ENCODE measurements at regions not wholly inside any gene's neighbourhood (a gene's known extent, or its start where the extent isn't known, plus 50 kb on each side); places are given as distances from the start of the nearest gene placed in this dataset.

DNA sequence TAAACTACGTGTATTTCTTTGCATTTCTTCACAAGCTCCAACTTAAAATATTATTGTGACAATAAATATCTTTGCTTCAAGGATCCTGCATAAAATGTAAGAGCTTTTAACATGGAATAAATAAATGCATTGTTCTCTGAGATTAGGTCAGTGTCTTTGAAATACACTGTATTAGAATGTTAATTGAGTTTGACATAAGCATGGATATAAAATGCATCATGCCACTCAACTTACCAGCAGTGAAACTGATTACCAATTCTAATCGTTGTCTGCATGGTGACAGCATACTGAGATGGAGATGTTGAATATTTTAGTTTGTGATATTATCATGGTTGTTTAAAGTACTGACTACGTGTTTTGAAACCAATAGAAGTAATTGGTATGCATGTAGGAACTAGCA is 555.3 kb upstream of the ZNF608 start:
- no CpG with 5 or more reads among the region's 3 CpGs for WGBS (ENCODE audit: insufficient coverage)
- H3K36me3 Mint-ChIP-seq: no peaks in the 10 kb centered on the region
- Histone ChIP-seq H3K36me3 (ENCODE audit: control insufficient read depth in 2 of 2, extremely low read depth in 1 of 2, insufficient read depth in 1 of 2, low read length in 1 of 2) (no peaks in the 10 kb centered on the region), H3K4me1 (ENCODE audit: control insufficient read depth in 1 of 2, extremely low read depth in 1 of 2, insufficient read depth in 2 of 2, low read length in 2 of 2) (no peaks in the 10 kb centered on the region), H3K27ac (ENCODE audit: low read length) (no peak overlapping the region), H3K27me3 (replicated peaks in 1 of 2; ENCODE audit: control insufficient read depth in 2 of 2, extremely low read depth in 1 of 2, insufficient read depth in 2 of 2, low read length in 1 of 2) (no peaks in the 10 kb centered on the region), H3K9me3 (no peaks in the 10 kb centered on the region), H3K4me3 (ENCODE audit: control insufficient read depth in 1 of 2, extremely low read depth in 1 of 2, low read length in 1 of 2) (no peak overlapping the region)
- H3K4me3 Mint-ChIP-seq: no peak overlapping the region
- ChIA-PET POLR2A (no interaction called here), CTCF (no interaction called here)
- no peaks in the 10 kb centered on the region for H3K27me3 Mint-ChIP-seq
- no peak for ATAC-seq (replicated peaks in 1 of 4)
- H3K9me3 Mint-ChIP-seq: peaks cover 3 to 11% (median 6%) of the 10 kb centered on the region in 3 donors
- H3K27ac Mint-ChIP-seq: no peak overlapping the region
- H3K4me1 Mint-ChIP-seq: no peaks in the 10 kb centered on the region
- no peak for DNase-seq

DNA sequence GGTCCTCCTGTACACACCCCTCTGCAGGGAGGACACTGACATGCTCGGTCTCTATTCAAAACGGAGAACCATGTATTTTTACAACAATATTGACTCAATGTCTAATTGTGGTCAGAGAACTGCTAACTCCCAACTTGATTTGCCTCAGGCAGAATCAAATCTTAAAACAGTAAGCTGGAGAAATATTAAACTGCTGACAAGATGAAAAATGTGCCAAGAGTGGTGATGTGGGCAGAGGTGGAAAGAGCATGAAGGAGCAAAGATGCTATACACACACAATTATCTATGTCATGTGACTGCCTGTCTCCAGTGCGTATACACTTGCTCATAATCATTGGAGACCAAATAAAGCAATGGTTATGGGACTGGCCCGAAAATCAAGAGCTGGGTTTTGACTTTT is 556.1 kb upstream of the ZNF608 start:
- Mint-ChIP-seq H3K4me1 (no peaks in the 10 kb centered on the region), H3K4me3 (no peak overlapping the region), H3K36me3 (no peaks in the 10 kb centered on the region), H3K9me3 (peaks cover 6 to 14% (median 6%) of the 10 kb centered on the region in 3 donors), H3K27ac (no peak overlapping the region), H3K27me3 (no peaks in the 10 kb centered on the region)
- POLR2A ChIA-PET: no interaction called here
- WGBS (ENCODE audit: insufficient coverage): no CpG with 5 or more reads among the region's 4 CpGs
- H3K9me3 ChIP-seq: no peaks in the 10 kb centered on the region
- no peaks in the 10 kb centered on the region for H3K4me1 ChIP-seq (ENCODE audit: control insufficient read depth in 1 of 2, extremely low read depth in 1 of 2, insufficient read depth in 2 of 2, low read length in 2 of 2)
- DNase-seq (no peak), ATAC-seq (replicated peaks in 1 of 4) (no peak)
- no peaks in the 10 kb centered on the region for H3K27me3 ChIP-seq (replicated peaks in 1 of 2; ENCODE audit: control insufficient read depth in 2 of 2, extremely low read depth in 1 of 2, insufficient read depth in 2 of 2, low read length in 1 of 2)
- no peak overlapping the region for H3K27ac ChIP-seq (ENCODE audit: low read length)
- no peak overlapping the region for H3K4me3 ChIP-seq (ENCODE audit: control insufficient read depth in 1 of 2, extremely low read depth in 1 of 2, low read length in 1 of 2)
- H3K36me3 ChIP-seq (ENCODE audit: control insufficient read depth in 2 of 2, extremely low read depth in 1 of 2, insufficient read depth in 1 of 2, low read length in 1 of 2): no peaks in the 10 kb centered on the region
- CTCF ChIA-PET: no interaction called here

DNA sequence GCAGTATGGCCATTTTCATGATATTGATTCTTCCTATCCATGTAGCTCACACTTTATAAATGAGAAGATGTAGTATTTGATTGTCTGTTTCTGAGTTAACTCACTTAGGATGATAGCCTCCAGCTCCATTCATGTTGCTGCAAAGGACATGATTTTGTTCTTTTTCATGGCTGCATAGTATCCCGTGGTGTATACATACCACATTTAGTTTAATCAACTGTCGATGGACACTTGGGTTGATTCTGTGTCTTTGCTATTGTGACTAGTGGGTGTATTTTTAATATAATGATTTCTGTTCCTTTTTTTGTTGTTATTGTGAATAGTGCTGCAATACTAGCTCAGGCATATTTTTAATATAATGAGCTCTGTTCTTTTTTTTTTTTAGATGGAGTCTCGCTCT is 560.3 kb upstream of the ZNF608 start:
- H3K4me3 ChIP-seq (ENCODE audit: control insufficient read depth in 1 of 2, extremely low read depth in 1 of 2, low read length in 1 of 2): no peak overlapping the region
- H3K36me3 ChIP-seq (ENCODE audit: control insufficient read depth in 2 of 2, extremely low read depth in 1 of 2, insufficient read depth in 1 of 2, low read length in 1 of 2): no peaks in the 10 kb centered on the region
- CTCF ChIA-PET: no interaction called here
- H3K4me1 ChIP-seq (ENCODE audit: control insufficient read depth in 1 of 2, extremely low read depth in 1 of 2, insufficient read depth in 2 of 2, low read length in 2 of 2): no peaks in the 10 kb centered on the region
- no CpG with 5 or more reads among the region's 3 CpGs for WGBS (ENCODE audit: insufficient coverage)
- no peak for ATAC-seq (replicated peaks in 1 of 4)
- Mint-ChIP-seq H3K4me3 (no peak overlapping the region), H3K9me3 (peaks cover 6 to 29% (median 16%) of the 10 kb centered on the region in 3 donors), H3K27me3 (no peaks in the 10 kb centered on the region), H3K27ac (no peak overlapping the region), H3K36me3 (no peaks in the 10 kb centered on the region), H3K4me1 (no peaks in the 10 kb centered on the region)
- no peaks in the 10 kb centered on the region for H3K27me3 ChIP-seq (replicated peaks in 1 of 2; ENCODE audit: control insufficient read depth in 2 of 2, extremely low read depth in 1 of 2, insufficient read depth in 2 of 2, low read length in 1 of 2)
- no peak for DNase-seq
- no peaks in the 10 kb centered on the region for H3K9me3 ChIP-seq
- H3K27ac ChIP-seq (ENCODE audit: low read length): no peak overlapping the region
- POLR2A ChIA-PET: no interaction called here

DNA sequence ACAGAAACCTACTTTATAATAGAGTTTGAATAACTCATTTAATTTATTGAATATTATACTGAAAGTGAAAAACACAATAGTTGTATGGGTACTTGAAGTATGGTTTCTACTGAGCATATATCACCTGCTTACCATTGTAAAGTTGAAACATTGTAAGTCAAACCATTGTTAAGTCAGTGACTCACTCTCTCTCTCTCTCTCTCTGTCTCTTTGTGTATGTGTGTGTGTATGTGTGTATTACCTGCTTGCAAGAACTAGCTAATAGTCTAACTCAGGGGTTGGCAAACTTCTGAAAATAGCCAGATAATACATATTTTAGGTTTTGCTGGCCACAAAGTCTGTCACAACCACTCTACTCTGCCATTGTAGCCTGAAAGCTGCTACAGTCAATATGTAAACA is 564.3 kb upstream of the ZNF608 start:
- Histone ChIP-seq H3K27me3 (replicated peaks in 1 of 2; ENCODE audit: control insufficient read depth in 2 of 2, extremely low read depth in 1 of 2, insufficient read depth in 2 of 2, low read length in 1 of 2) (no peaks in the 10 kb centered on the region), H3K4me3 (ENCODE audit: control insufficient read depth in 1 of 2, extremely low read depth in 1 of 2, low read length in 1 of 2) (no peak overlapping the region), H3K36me3 (ENCODE audit: control insufficient read depth in 2 of 2, extremely low read depth in 1 of 2, insufficient read depth in 1 of 2, low read length in 1 of 2) (no peaks in the 10 kb centered on the region), H3K9me3 (no peaks in the 10 kb centered on the region), H3K27ac (ENCODE audit: low read length) (no peak overlapping the region), H3K4me1 (ENCODE audit: control insufficient read depth in 1 of 2, extremely low read depth in 1 of 2, insufficient read depth in 2 of 2, low read length in 2 of 2) (no peaks in the 10 kb centered on the region)
- no peaks in the 10 kb centered on the region for H3K27me3 Mint-ChIP-seq
- CTCF ChIA-PET: no interaction called here
- DNase-seq (no peak), ATAC-seq (replicated peaks in 1 of 4) (no peak)
- POLR2A ChIA-PET: no interaction called here
- H3K4me3 Mint-ChIP-seq: no peak overlapping the region
- H3K36me3 Mint-ChIP-seq: no peaks in the 10 kb centered on the region
- H3K4me1 Mint-ChIP-seq: no peaks in the 10 kb centered on the region
- H3K27ac Mint-ChIP-seq: no peak overlapping the region
- H3K9me3 Mint-ChIP-seq: peaks cover 11 to 40% (median 36%) of the 10 kb centered on the region in 3 donors

DNA sequence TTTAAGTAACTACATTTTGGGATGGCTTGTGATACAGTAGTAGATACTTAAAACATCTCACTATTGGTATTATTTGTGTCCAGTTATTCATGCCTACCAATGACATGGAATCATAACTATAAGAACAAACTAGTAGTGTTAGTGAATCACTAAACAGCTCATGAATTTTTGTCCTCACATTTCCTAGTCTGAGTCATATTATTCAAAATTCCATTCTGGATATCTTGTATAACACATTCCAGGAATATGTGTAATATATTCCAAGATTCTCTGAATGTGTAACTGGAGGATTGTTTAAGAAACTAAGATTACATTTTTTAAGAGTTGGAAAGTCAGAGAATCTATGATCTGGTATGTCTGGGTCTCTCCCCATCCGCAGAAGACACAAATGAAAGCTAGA is 565.3 kb upstream of the ZNF608 start:
- Histone ChIP-seq H3K27ac (ENCODE audit: low read length) (no peak overlapping the region), H3K36me3 (ENCODE audit: control insufficient read depth in 2 of 2, extremely low read depth in 1 of 2, insufficient read depth in 1 of 2, low read length in 1 of 2) (no peaks in the 10 kb centered on the region), H3K9me3 (no peaks in the 10 kb centered on the region), H3K4me1 (ENCODE audit: control insufficient read depth in 1 of 2, extremely low read depth in 1 of 2, insufficient read depth in 2 of 2, low read length in 2 of 2) (no peaks in the 10 kb centered on the region), H3K4me3 (ENCODE audit: control insufficient read depth in 1 of 2, extremely low read depth in 1 of 2, low read length in 1 of 2) (no peak overlapping the region), H3K27me3 (replicated peaks in 1 of 2; ENCODE audit: control insufficient read depth in 2 of 2, extremely low read depth in 1 of 2, insufficient read depth in 2 of 2, low read length in 1 of 2) (no peaks in the 10 kb centered on the region)
- POLR2A ChIA-PET: no interaction called here
- DNase-seq (no peak), ATAC-seq (replicated peaks in 1 of 4) (no peak)
- no peaks in the 10 kb centered on the region for H3K4me1 Mint-ChIP-seq
- H3K9me3 Mint-ChIP-seq: peaks cover 8 to 37% (median 31%) of the 10 kb centered on the region in 3 donors
- no CpG with 5 or more reads among the region's 1 CpG for WGBS (ENCODE audit: insufficient coverage)
- H3K4me3 Mint-ChIP-seq: no peak overlapping the region
- H3K27me3 Mint-ChIP-seq: no peaks in the 10 kb centered on the region
- CTCF ChIA-PET: no interaction called here
- no peaks in the 10 kb centered on the region for H3K36me3 Mint-ChIP-seq
- H3K27ac Mint-ChIP-seq: no peak overlapping the region

DNA sequence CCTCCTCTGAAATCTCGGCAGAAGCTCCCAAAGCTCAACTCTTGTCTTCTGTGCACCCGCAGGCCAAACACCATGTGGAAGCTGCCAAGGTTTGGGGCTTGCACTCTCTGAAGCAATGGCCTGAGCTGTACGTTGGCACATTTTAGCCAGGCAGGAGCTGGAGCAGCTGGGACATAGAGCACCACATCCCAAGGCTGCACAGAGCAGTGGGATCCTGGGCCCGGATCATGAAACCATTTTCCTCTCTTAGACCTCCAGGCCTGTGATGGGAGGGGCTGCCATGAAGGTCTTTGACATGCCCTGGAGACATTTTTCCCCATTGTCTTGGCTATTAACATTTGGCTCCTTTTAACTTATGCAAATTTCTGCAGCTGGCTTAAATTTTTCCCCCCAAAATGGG is 567.1 kb upstream of the ZNF608 start:
- Mint-ChIP-seq H3K36me3 (no peaks in the 10 kb centered on the region), H3K27ac (no peak overlapping the region), H3K9me3 (peaks cover 8 to 30% (median 19%) of the 10 kb centered on the region in 3 donors), H3K4me1 (no peaks in the 10 kb centered on the region), H3K27me3 (no peaks in the 10 kb centered on the region), H3K4me3 (no peak overlapping the region)
- 73% methylated on average over 3 of the region's 4 CpGs for WGBS (ENCODE audit: insufficient coverage)
- H3K36me3 ChIP-seq (ENCODE audit: control insufficient read depth in 2 of 2, extremely low read depth in 1 of 2, insufficient read depth in 1 of 2, low read length in 1 of 2): no peaks in the 10 kb centered on the region
- H3K4me1 ChIP-seq (ENCODE audit: control insufficient read depth in 1 of 2, extremely low read depth in 1 of 2, insufficient read depth in 2 of 2, low read length in 2 of 2): no peaks in the 10 kb centered on the region
- ChIA-PET CTCF (no interaction called here), POLR2A (no interaction called here)
- ATAC-seq (replicated peaks in 1 of 4) (no peak), DNase-seq (no peak)
- H3K4me3 ChIP-seq (ENCODE audit: control insufficient read depth in 1 of 2, extremely low read depth in 1 of 2, low read length in 1 of 2): no peak overlapping the region
- no peak overlapping the region for H3K27ac ChIP-seq (ENCODE audit: low read length)
- H3K9me3 ChIP-seq: no peaks in the 10 kb centered on the region
- no peaks in the 10 kb centered on the region for H3K27me3 ChIP-seq (replicated peaks in 1 of 2; ENCODE audit: control insufficient read depth in 2 of 2, extremely low read depth in 1 of 2, insufficient read depth in 2 of 2, low read length in 1 of 2)

DNA sequence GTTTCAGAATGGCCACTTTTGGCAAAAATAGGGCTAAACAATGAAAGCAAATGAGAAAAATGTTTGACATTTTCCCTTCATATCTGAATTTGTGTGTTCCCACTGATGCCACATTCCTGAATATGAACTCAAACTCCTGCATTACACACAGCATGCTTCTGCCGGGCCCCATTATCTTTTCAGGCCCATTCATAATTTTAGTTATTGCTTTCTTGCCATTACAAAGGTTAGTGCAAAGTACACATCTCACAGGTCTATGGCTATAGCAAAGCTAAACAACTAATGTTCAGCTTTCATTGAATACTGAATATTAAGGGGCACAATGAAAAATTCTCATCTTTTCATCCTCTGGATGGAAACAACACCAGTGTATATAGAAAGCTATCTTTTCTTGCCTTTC is 568.9 kb upstream of the ZNF608 start:
- Mint-ChIP-seq H3K9me3 (peaks cover 8 to 37% (median 13%) of the 10 kb centered on the region in 3 donors), H3K27ac (no peak overlapping the region), H3K4me3 (no peak overlapping the region), H3K27me3 (no peaks in the 10 kb centered on the region), H3K36me3 (no peaks in the 10 kb centered on the region), H3K4me1 (no peaks in the 10 kb centered on the region)
- no peaks in the 10 kb centered on the region for H3K27me3 ChIP-seq (replicated peaks in 1 of 2; ENCODE audit: control insufficient read depth in 2 of 2, extremely low read depth in 1 of 2, insufficient read depth in 2 of 2, low read length in 1 of 2)
- DNase-seq: no peak
- H3K36me3 ChIP-seq (ENCODE audit: control insufficient read depth in 2 of 2, extremely low read depth in 1 of 2, insufficient read depth in 1 of 2, low read length in 1 of 2): no peaks in the 10 kb centered on the region
- no peaks in the 10 kb centered on the region for H3K4me1 ChIP-seq (ENCODE audit: control insufficient read depth in 1 of 2, extremely low read depth in 1 of 2, insufficient read depth in 2 of 2, low read length in 2 of 2)
- WGBS (ENCODE audit: insufficient coverage): 80% methylated on average over 1 of the region's 1 CpG
- no peak for ATAC-seq (replicated peaks in 1 of 4)
- H3K4me3 ChIP-seq (ENCODE audit: control insufficient read depth in 1 of 2, extremely low read depth in 1 of 2, low read length in 1 of 2): no peak overlapping the region
- CTCF ChIA-PET: no interaction called here
- H3K9me3 ChIP-seq: no peaks in the 10 kb centered on the region
- H3K27ac ChIP-seq (ENCODE audit: low read length): no peak overlapping the region
- POLR2A ChIA-PET: no interaction called here

Data from T-cell (primary cell).